Kidney epithelial cell (primary cell): ENCODE measurements at regions not wholly inside any gene's neighbourhood (a gene's known extent, or its start where the extent isn't known, plus 50 kb on each side); places are given as distances from the start of the nearest gene placed in this dataset.
A peak's percentile ranks its signal among the peaks of the same experiment; 100 is the strongest.

Source experiments
- DNase-seq: peaks from one replicate; pipeline ENCODE4 v3.0.0-alpha.2; 2010; ENCODE audit warnings: low read depth
- H3K27me3 ChIP-seq: 2 replicates; pipeline ENCODE4 v1.6.0; 2011; ENCODE audit warnings: low read length; ENCODE audit not compliant: control insufficient read depth, insufficient read depth
- H3K36me3 ChIP-seq: 2 replicates; pipeline ENCODE4 v1.5.1; 2011; ENCODE audit warnings: low read length; ENCODE audit not compliant: control insufficient read depth, insufficient read depth
- H3K4me3 ChIP-seq: 2 replicates; pipeline ENCODE4 v1.5.1; 2011; ENCODE audit warnings: low read depth, mild to moderate bottlenecking, control low read depth, low read length
- TF ChIP-seq, protein P1 (sequence below): IDR thresholded peaks from 2 replicates; pipeline ENCODE4 v1.5.1; 2011; ENCODE audit warnings: mild to moderate bottlenecking, moderate library complexity, low read length, control low read depth, inconsistent platforms; ENCODE audit not compliant: insufficient read depth, poor library complexity, severe bottlenecking

DNA sequence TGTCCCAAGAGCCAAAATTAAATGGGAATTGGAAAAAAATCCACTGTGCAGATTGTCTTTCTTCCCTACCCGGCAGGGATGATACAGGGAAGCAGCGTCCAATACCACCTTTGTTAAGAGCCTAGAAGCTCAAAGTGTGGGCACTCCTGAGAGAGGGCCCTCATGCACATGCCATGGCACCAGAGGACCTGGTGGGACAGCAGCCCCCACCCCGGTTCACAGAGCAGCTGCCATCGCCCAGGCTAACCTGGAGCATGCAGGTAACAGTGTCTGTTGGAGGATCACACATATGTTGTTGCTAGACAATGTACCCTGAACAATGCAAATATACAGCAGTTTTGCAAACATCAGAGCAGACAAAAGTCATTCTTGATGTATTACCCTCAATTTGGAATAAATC lies 206.5 kb downstream of the TJP1 start:
- no peak for DNase-seq
- no peak overlapping the region for H3K4me3 ChIP-seq
- TF ChIP-seq, protein P1, sequence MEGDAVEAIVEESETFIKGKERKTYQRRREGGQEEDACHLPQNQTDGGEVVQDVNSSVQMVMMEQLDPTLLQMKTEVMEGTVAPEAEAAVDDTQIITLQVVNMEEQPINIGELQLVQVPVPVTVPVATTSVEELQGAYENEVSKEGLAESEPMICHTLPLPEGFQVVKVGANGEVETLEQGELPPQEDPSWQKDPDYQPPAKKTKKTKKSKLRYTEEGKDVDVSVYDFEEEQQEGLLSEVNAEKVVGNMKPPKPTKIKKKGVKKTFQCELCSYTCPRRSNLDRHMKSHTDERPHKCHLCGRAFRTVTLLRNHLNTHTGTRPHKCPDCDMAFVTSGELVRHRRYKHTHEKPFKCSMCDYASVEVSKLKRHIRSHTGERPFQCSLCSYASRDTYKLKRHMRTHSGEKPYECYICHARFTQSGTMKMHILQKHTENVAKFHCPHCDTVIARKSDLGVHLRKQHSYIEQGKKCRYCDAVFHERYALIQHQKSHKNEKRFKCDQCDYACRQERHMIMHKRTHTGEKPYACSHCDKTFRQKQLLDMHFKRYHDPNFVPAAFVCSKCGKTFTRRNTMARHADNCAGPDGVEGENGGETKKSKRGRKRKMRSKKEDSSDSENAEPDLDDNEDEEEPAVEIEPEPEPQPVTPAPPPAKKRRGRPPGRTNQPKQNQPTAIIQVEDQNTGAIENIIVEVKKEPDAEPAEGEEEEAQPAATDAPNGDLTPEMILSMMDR, result no peak

DNA sequence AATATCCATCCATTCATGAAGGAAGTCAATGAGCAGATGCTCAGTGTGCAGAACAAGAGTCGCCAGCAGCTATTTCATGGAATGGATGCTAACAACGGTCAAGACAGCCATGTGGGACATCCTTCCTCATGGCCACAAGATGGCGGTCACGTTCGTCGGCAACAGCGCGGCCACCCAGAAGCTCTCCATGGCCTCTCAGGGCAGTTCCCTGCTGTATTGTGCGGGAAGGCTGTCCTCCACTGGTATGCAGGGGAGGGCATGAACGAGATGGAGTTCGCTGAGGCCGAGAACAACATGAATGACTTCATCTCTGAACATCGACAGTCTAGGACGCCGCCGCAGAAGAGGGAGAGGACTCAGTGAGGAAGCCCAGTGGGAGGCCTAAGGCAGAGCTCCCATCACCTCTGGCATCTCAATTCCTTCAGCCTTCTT lies 208.3 kb downstream of the TJP1 start:
- Histone ChIP-seq H3K27me3 (no peaks in the 10 kb centered on the region), H3K4me3 (no peak overlapping the region), H3K36me3 (no peaks in the 10 kb centered on the region)
- TF ChIP-seq, protein P1, result no peak
- DNase-seq, result no peak

More for the DNA sequence above, 206.5 kb downstream of the TJP1 start:
- H3K36me3 ChIP-seq, result no peaks in the 10 kb centered on the region
- no peaks in the 10 kb centered on the region for H3K27me3 ChIP-seq

DNA sequence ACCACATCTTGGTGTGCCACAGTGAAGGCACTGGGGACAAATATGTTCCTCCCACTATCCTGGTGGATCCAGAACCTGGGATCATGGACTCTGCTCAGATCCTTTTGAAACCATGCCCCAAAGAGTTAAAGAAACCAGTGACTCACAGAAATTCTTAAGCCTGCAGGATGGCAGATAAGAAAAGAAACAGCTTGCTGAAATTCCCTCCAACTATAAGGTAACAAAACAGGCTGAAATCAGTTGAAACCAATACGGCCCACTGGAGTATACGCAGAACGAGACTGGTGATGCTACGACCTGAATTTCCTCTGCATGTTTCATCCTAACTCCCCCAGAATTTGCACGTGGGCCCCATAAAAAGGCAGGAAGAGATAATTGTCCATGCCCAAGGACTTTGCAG lies 209.6 kb downstream of the TJP1 start:
- DNase-seq, result no peak
- TF ChIP-seq, protein P1, result no peak
- H3K4me3 ChIP-seq, result no peak overlapping the region

DNA sequence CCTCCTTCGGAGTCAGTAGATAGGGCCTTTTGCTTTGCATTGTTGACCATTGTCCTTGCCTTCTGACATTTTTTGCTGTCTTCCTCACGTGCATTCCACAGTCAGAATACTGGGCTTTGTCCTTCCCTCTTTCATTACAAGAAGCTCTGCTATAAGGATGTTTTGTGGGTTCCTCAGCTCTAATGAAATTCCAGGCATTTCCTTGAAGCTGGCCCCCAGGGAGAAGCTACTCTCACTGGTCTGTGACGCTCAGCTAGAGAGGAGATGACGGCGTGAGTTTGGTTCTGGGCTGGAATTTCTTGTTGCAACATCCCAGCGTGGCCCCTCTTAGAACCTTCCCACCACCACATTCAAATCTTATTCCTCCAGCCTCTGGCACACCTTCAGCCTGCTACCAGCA lies 210.2 kb downstream of the TJP1 start:
- no peak overlapping the region for H3K4me3 ChIP-seq
- H3K27me3 ChIP-seq, result no peaks in the 10 kb centered on the region
- TF ChIP-seq, protein P1, result no peak
- peak; percentile 67 for DNase-seq
- H3K36me3 ChIP-seq, result no peaks in the 10 kb centered on the region

More for the DNA sequence above, 209.6 kb downstream of the TJP1 start:
- Histone ChIP-seq H3K36me3 (no peaks in the 10 kb centered on the region), H3K27me3 (no peaks in the 10 kb centered on the region)

DNA sequence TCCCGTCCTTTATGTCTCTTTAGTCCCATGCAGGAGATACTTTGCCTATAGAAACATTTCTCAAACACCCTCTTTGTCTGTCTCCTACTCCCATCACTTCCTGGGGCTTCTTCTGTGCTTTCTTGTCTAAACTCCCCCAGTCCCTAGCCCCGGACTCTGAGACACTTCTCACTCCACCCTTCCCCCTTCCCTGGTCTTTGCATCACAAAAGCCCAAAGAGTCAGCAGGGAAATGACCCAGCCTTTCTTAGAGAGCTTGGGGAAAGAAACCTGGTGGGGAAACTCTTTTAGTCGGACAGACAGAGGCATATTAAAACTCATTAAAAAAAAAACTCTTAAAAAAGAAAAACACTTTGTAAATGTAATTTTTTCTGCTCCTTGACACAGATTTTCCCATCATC lies 211.2 kb downstream of the TJP1 start:
- no peak overlapping the region for H3K4me3 ChIP-seq
- DNase-seq, result no peak
- H3K27me3 ChIP-seq, result no peaks in the 10 kb centered on the region
- no peaks in the 10 kb centered on the region for H3K36me3 ChIP-seq
- TF ChIP-seq, protein P1, result no peak

DNA sequence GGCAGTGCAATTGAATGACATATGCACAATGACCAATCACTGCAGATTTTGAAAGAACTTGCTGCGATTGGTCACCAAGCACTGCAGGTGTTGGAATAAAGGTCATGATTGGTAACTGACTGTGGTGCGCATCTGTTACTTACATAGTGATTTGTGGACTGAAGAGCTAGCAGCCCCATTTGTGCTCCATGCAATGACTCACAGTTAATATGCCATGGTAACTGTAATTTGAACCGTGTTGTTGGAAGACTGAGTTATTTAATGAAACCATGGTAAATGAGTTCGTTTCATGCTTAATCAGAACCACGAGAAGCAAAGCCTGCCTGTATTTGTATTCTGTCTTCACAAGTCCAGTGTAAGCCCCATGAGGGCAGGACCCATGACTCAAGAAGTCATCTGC lies 220.5 kb downstream of the TJP1 start:
- Histone ChIP-seq H3K27me3 (no peaks in the 10 kb centered on the region), H3K4me3 (no peak overlapping the region), H3K36me3 (no peaks in the 10 kb centered on the region)
- TF ChIP-seq, protein P1, result no peak
- DNase-seq, result no peak
